Esophagus squamous epithelium (tissue), 5 donors: ENCODE measurements at regions not wholly inside any gene's neighbourhood (a gene's known extent, or its start where the extent isn't known, plus 50 kb on each side); places are given as distances from the start of the nearest gene placed in this dataset.

Source experiments
- DNase-seq: peaks from one replicate; lab custom pipeline; 2025; lab: John Stamatoyannopoulos, UW
- H3K27ac ChIP-seq, 4 donors: fragments of 200-600 bp; sonication (generic); one replicate each; pipeline ENCODE4 v1.5.1; 2016 to 2019; ENCODE audit warnings: mild to moderate bottlenecking in 1 of 4
- H3K27me3 ChIP-seq, 4 donors: fragments of 200-600 bp; sonication (generic); 1 replicate in 3 of 4; 2 replicates in 1 of 4; pipeline versions ENCODE4 v1.5.1 to v1.6.0; 2017 to 2021; ENCODE audit warnings: antibody characterized with exemption in 1 of 4
- H3K36me3 ChIP-seq, 3 donors: fragments of 200-600 bp; sonication (generic); one replicate each; pipeline ENCODE4 v1.5.1; 2016 to 2019
- H3K4me1 ChIP-seq, 3 donors: fragments of 200-600 bp; sonication (generic); one replicate each; pipeline ENCODE4 v1.5.1; 2017 to 2019
- H3K4me3 ChIP-seq, 4 donors: fragments of 200-600 bp; sonication (generic); 1 replicate in 3 of 4; 2 replicates in 1 of 4; pipeline ENCODE4 v1.5.1; 2016 to 2019; ENCODE audit warnings: mild to moderate bottlenecking in 2 of 4, moderate library complexity in 1 of 4
- H3K9me3 ChIP-seq, 3 donors: fragments of 200-600 bp; sonication (generic); one replicate each; pipeline ENCODE4 v1.5.1; 2016 to 2019
- CTCF ChIP-seq, 6 experiments: fragments of 450-650 bp in 4 of 6; fragments of 200-600 bp in 2 of 6; sonication (generic) in 2 of 6; IDR thresholded peaks; one replicate each; pipeline ENCODE4 v1.5.1; 2016 to 2019; ENCODE audit warnings: antibody characterized with exemption in 6 of 6, mild to moderate bottlenecking in 4 of 6, moderate library complexity in 4 of 6
- POLR2A ChIP-seq, 4 donors: fragments of 450-650 bp; IDR thresholded peaks; one replicate each; pipeline ENCODE4 v1.6.1; 2017; ENCODE audit warnings: antibody characterized with exemption in 4 of 4, mild to moderate bottlenecking in 4 of 4, moderate library complexity in 3 of 4
- WGBS, 2 donors: methylation state at CpG; one replicate each; pipeline ENCODE4 v1.1.5; 2018; 5-methylcytosine and 5-hydroxymethylcytosine counted together
- intact Hi-C: fragments of 100-400 bp; cut with DNase I; formaldehyde crosslinking; loops from one replicate; pipeline ENCODE4 v1.15.0; 2022
- small RNA-seq, 4 donors: library from RNA; depleted of rRNA; stranded (forward); fragments of <200 nt; gene quantifications; one replicate each; pipeline ENCODE3, GENCODE V24; 2016
- donor health status: DM: yes; HTN: yes; CAD: no.

GRCh38 chr4:10169839-10170387 is 53.3 kb upstream of the WDR1 start:
- Histone ChIP-seq H3K27ac (no peak overlapping the region), H3K27me3 (no peaks in the 10 kb centered on the region), H3K4me3 (no peak overlapping the region), H3K9me3 (no peaks in the 10 kb centered on the region), H3K36me3 (no peaks in the 10 kb centered on the region), H3K4me1 (peaks cover 9 to 29% (median 13%) of the 10 kb centered on the region in 3 donors)
- TF ChIP-seq POLR2A (IDR thresholded peaks at IDR 0.05): no peak
- TF ChIP-seq CTCF (IDR thresholded peaks at IDR 0.05): no peak
- no peak for DNase-seq
- WGBS, 2 donors: 88 to 95% methylated on average over 10 of the region's 10 CpGs
- intact Hi-C loops: loop anchor here (5.0 kb wide), 1 partner anchor 232 kb away; no protein-coding TSS in a partner anchor

- 46 to 47% methylated on average over 2 to 3 of the region's 3 CpGs for WGBS, 2 donors
- Histone ChIP-seq H3K9me3 (no peaks in the 10 kb centered on the region), H3K4me1 (peaks cover 0 to 12% (median 3%) of the 10 kb centered on the region in 3 donors), H3K4me3 (no peak overlapping the region), H3K27ac (no peak overlapping the region), H3K36me3 (no peaks in the 10 kb centered on the region), H3K27me3 (no peaks in the 10 kb centered on the region)
- DNase-seq: no peak
- intact Hi-C loops: loop anchor here (5.0 kb wide), 1 partner anchor 234 kb away; no protein-coding TSS in a partner anchor
- no peak for TF ChIP-seq CTCF (IDR thresholded peaks at IDR 0.05)
- no peak for TF ChIP-seq POLR2A (IDR thresholded peaks at IDR 0.05)
These were observed 51.6 kb upstream of the WDR1 start for GRCh38 chr4:10168151-10168550.

- no peak for TF ChIP-seq POLR2A (IDR thresholded peaks at IDR 0.05)
- no peak for TF ChIP-seq CTCF (IDR thresholded peaks at IDR 0.05)
- Histone ChIP-seq H3K36me3 (no peaks in the 10 kb centered on the region), H3K9me3 (no peaks in the 10 kb centered on the region), H3K27ac (no peak overlapping the region), H3K27me3 (no peaks in the 10 kb centered on the region), H3K4me1 (peaks cover 0 to 2% (median 0%) of the 10 kb centered on the region in 3 donors), H3K4me3 (no peak overlapping the region)
- DNase-seq: no peak
- intact Hi-C loops: loop anchor here (5.0 kb wide), 1 partner anchor 235 kb away; no protein-coding TSS in a partner anchor
- 76 to 81% methylated on average over 3 to 4 of the region's 4 CpGs for WGBS, 2 donors
These were observed 50.6 kb upstream of the WDR1 start for GRCh38 chr4:10167201-10167600.

Small RNAs in the stretch of these regions (small RNA-seq; reads per million reads assigned to genes)
- gene AC006499.8: 0 reads per million in 4 donors
